Neuronal stem cell (in vitro differentiated cells): ENCODE measurements at regions not wholly inside any gene's neighbourhood (a gene's known extent, or its start where the extent isn't known, plus 50 kb on each side); places are given as distances from the start of the nearest gene placed in this dataset.
"Not testable (repeated sequence)": the region's sequence is repeated elsewhere in the genome, so short reads cannot be mapped to it uniquely, and the experiment has no call there.

Experiments used
- DNase-seq: peaks from one replicate; pipeline ENCODE4 v3.0.0-alpha.2; 2013; ENCODE audit warnings: low spot score
- H2AFZ ChIP-seq: one replicate; pipeline ENCODE4 v1.6.1; 2013; ENCODE audit warnings: mild to moderate bottlenecking, low read length, inconsistent platforms
- H2AK5ac ChIP-seq: 2 replicates; pipeline ENCODE4 v1.6.1; 2013; ENCODE audit warnings: low read depth, mild to moderate bottlenecking, inconsistent platforms, low read length, moderate library complexity, mixed read lengths
- H2BK120ac ChIP-seq: 2 replicates; pipeline ENCODE4 v1.6.1; 2013; ENCODE audit warnings: low read depth, mild to moderate bottlenecking, inconsistent platforms, low read length, moderate library complexity, mixed read lengths
- H2BK12ac ChIP-seq: one replicate; pipeline ENCODE4 v1.6.1; 2013; ENCODE audit warnings: low read length, inconsistent platforms
- H2BK15ac ChIP-seq: 2 replicates; pipeline ENCODE4 v1.6.1; 2013; ENCODE audit warnings: mild to moderate bottlenecking, low read length, inconsistent platforms, mixed read lengths
- H2BK5ac ChIP-seq: one replicate; pipeline ENCODE4 v1.6.1; 2013; ENCODE audit warnings: inconsistent platforms, mild to moderate bottlenecking, low read length, moderate library complexity
- H3K14ac ChIP-seq: one replicate; pipeline ENCODE4 v1.6.1; 2013; ENCODE audit warnings: low read length, inconsistent platforms
- H3K18ac ChIP-seq: 2 replicates; pipeline ENCODE4 v1.6.1; 2013; ENCODE audit warnings: low read length, inconsistent platforms
- H3K23ac ChIP-seq: 2 replicates; pipeline ENCODE4 v1.6.1; 2013; ENCODE audit warnings: low read depth, mild to moderate bottlenecking, mixed read lengths, low read length, inconsistent platforms; ENCODE audit not compliant: poor library complexity
- H3K27ac ChIP-seq: replicated peaks from 3 replicates; pipeline ENCODE4 v1.5.1; 2013; ENCODE audit warnings: low read length, inconsistent platforms
- H3K27me3 ChIP-seq, 3 experiments: 2 replicates each; pipeline ENCODE4 v1.6.1; 2013; ENCODE audit warnings: low read length in 3 of 3, mild to moderate bottlenecking in 2 of 3, inconsistent platforms in 1 of 3, low read depth in 1 of 3, mixed read lengths in 1 of 3, moderate library complexity in 1 of 3; ENCODE audit not compliant: control insufficient read depth in 3 of 3, insufficient read depth in 3 of 3
- H3K36me3 ChIP-seq, 2 donors: replicated peaks in 1 of 2; 2 replicates each; pipeline ENCODE4 v1.6.1; 2013; ENCODE audit warnings: low read length in 2 of 2; ENCODE audit not compliant: control insufficient read depth in 2 of 2, insufficient read depth in 2 of 2
- H3K4ac ChIP-seq: 2 replicates; pipeline ENCODE4 v1.6.1; 2013; ENCODE audit warnings: inconsistent platforms, mild to moderate bottlenecking, low read length, moderate library complexity
- H3K4me1 ChIP-seq, 2 donors: 1 replicate in 1 of 2; 2 replicates in 1 of 2; pipeline ENCODE4 v1.6.1; 2013; ENCODE audit warnings: low read length in 2 of 2, low read depth in 1 of 2; ENCODE audit not compliant: control insufficient read depth in 2 of 2, insufficient read depth in 1 of 2
- H3K4me2 ChIP-seq: one replicate; pipeline ENCODE4 v1.6.1; 2013; ENCODE audit warnings: mild to moderate bottlenecking, low read length, inconsistent platforms; ENCODE audit not compliant: insufficient read depth, poor library complexity, severe bottlenecking
- H3K4me3 ChIP-seq, 2 donors: 2 replicates each; pipeline ENCODE4 v1.5.1; 2013; ENCODE audit warnings: low read length in 2 of 2, mild to moderate bottlenecking in 2 of 2, inconsistent platforms in 1 of 2, moderate library complexity in 1 of 2
- H3K79me1 ChIP-seq: one replicate; pipeline ENCODE4 v1.6.1; 2013; ENCODE audit warnings: low read depth, mild to moderate bottlenecking, inconsistent platforms, low read length, moderate library complexity
- H3K9ac ChIP-seq: one replicate; pipeline ENCODE4 v1.6.1; 2013; ENCODE audit warnings: mild to moderate bottlenecking, low read depth, low read length, inconsistent platforms; ENCODE audit not compliant: poor library complexity
- H3K9me3 ChIP-seq, 2 donors: replicated peaks in 1 of 2; 2 replicates each; pipeline versions ENCODE3 to v1.6.1; 2013; ENCODE audit warnings: low read length in 2 of 2, mild to moderate bottlenecking in 2 of 2, inconsistent platforms in 1 of 2, low read depth in 1 of 2, mixed read lengths in 1 of 2, moderate library complexity in 1 of 2; ENCODE audit not compliant: control insufficient read depth in 2 of 2, insufficient read depth in 1 of 2
- H4K8ac ChIP-seq: one replicate; pipeline ENCODE4 v1.6.1; 2013; ENCODE audit warnings: low read depth, mild to moderate bottlenecking, inconsistent platforms, low read length, moderate library complexity
- H4K91ac ChIP-seq: one replicate; pipeline ENCODE4 v1.6.1; 2013; ENCODE audit warnings: low read length, low read depth, mild to moderate bottlenecking, inconsistent platforms; ENCODE audit not compliant: poor library complexity
- WGBS, 2 donors: extraction: QIAGEN DNeasy Blood & Tissue Kit; methylation state at CpG; one replicate each; pipeline ENCODE4 v1.1.7; 2013; ENCODE audit warnings: missing lambda C conversion rate in 2 of 2, mixed read lengths in 1 of 2; ENCODE audit not compliant: insufficient read length in 2 of 2, insufficient replicate concordance in 1 of 2; ENCODE audit errors: extremely low coverage in 2 of 2; 5-methylcytosine and 5-hydroxymethylcytosine counted together

DNA sequence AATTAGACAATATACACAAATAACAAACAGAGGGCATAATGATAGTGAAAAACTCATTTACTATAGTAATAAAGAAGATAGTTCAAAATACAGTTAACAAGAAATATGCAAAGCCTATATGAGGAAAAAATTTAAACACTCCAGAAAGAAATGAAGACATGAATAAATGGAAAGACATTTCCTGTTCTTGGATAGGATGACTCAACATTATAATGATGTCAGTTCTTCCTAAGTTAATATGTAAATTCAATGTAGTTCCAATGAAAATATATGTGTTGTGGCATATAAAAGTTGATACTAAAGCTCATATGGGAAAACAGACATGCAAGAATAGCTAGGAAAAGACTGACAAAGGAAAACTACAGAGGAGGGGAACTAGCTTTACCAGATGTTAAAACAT is 63.5 kb downstream of the SYT15B start:
- H3K4ac ChIP-seq, H3K4me2 ChIP-seq, H3K18ac ChIP-seq, H2AK5ac ChIP-seq, H2BK12ac ChIP-seq, DNase-seq, H3K36me3 ChIP-seq, H3K23ac ChIP-seq, H2BK120ac ChIP-seq, H3K9me3 ChIP-seq, H2BK15ac ChIP-seq, H3K27ac ChIP-seq, H2BK5ac ChIP-seq, H3K4me3 ChIP-seq, H3K27me3 ChIP-seq, H3K9ac ChIP-seq, H3K79me1 ChIP-seq, H4K8ac ChIP-seq, H3K4me1 ChIP-seq, H2AFZ ChIP-seq, H4K91ac ChIP-seq, H3K14ac ChIP-seq: not testable (repeated sequence)

DNA sequence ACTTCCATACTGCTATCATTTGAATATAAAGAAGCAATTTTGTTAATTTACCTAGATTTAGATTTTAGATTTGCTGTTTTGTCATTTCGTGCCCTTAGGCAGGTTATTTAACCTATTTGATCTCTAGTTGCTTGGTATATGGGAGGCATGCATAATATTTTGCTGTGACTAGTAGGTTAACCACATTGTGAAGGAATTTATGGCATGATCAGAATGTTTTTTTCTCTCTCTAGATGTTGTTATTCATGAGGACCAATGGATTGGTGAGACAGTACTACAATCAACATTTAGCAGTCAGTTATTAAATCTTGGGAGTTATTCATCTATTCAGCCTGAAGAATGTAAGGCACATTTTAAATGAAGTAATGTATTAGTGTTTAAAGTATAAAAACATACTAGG is 67.2 kb downstream of the SYT15B start:
- H3K79me1 ChIP-seq, H2BK5ac ChIP-seq, H4K8ac ChIP-seq, H3K18ac ChIP-seq, H3K4me2 ChIP-seq, H2BK120ac ChIP-seq, H3K23ac ChIP-seq, H3K4me1 ChIP-seq, H3K27me3 ChIP-seq, H3K27ac ChIP-seq, H3K4ac ChIP-seq, H2AFZ ChIP-seq, DNase-seq, H3K14ac ChIP-seq, H3K36me3 ChIP-seq, H2BK15ac ChIP-seq, H3K9me3 ChIP-seq, H2AK5ac ChIP-seq, H3K9ac ChIP-seq, H4K91ac ChIP-seq, H3K4me3 ChIP-seq, H2BK12ac ChIP-seq: not testable (repeated sequence)
- WGBS, 2 donors, result no CpG with 5 or more reads among the region's 1 CpG

DNA sequence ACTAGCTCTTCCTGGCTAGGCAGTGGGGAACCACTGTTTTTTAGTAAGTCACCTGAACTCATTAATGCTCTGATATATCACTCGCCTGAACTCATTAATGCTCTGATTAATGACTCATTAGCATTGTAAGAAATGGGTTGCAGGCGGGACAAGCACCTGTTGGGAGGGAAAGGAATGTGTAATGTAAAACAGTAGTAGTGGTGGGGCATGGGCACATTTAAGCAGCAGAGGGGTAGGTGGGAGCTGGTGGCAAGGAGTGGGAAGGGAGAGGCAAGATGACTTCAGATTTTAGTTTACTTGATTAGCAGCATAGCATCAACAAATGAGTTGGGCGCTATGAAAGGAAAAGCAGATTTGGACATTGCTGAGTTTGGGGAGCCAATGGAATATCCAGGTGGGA is 68.2 kb downstream of the SYT15B start:
- not testable (repeated sequence) for H2AK5ac ChIP-seq, H4K91ac ChIP-seq, H3K4me3 ChIP-seq, H2AFZ ChIP-seq, H3K27ac ChIP-seq, H3K4ac ChIP-seq, H3K9me3 ChIP-seq, H3K36me3 ChIP-seq, H2BK5ac ChIP-seq, H3K79me1 ChIP-seq, H2BK15ac ChIP-seq, H3K9ac ChIP-seq, H3K4me1 ChIP-seq, H3K23ac ChIP-seq, H2BK12ac ChIP-seq, DNase-seq, H3K18ac ChIP-seq, H2BK120ac ChIP-seq, H4K8ac ChIP-seq, H3K4me2 ChIP-seq, H3K14ac ChIP-seq, H3K27me3 ChIP-seq
- no CpG with 5 or more reads among the region's 3 CpGs for WGBS, 2 donors

DNA sequence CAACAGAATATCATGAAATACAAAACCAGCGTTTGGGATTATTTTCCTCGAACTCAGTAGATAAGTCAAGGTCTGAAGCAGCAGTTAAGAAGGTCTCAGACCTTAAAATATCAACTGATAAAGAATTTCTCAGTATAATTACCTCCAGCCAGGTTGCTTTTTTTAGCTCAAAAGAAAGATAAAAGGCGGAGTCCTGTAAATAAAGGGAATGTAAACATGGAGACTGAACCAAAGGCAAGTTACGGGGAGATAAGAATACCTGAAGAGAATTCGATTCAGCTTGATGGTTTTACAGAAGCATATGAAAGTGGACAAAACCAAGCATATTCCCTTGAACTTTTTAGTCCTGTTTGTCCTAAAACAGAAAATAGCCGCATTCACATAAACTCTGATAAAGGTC is 73.1 kb downstream of the SYT15B start:
- H3K4me1 ChIP-seq, H3K4ac ChIP-seq, H3K36me3 ChIP-seq, H4K91ac ChIP-seq, H3K27ac ChIP-seq, H2BK5ac ChIP-seq, H2BK15ac ChIP-seq, DNase-seq, H3K9me3 ChIP-seq, H3K14ac ChIP-seq, H3K9ac ChIP-seq, H2AK5ac ChIP-seq, H2AFZ ChIP-seq, H3K4me2 ChIP-seq, H2BK120ac ChIP-seq, H4K8ac ChIP-seq, H3K23ac ChIP-seq, H3K27me3 ChIP-seq, H2BK12ac ChIP-seq, H3K79me1 ChIP-seq, H3K18ac ChIP-seq, H3K4me3 ChIP-seq: not testable (repeated sequence)
- WGBS, 2 donors, result no CpG with 5 or more reads among the region's 6 CpGs
